GM12875 (cell line): ENCODE measurements at regions not wholly inside any gene's neighbourhood (a gene's known extent, or its start where the extent isn't known, plus 50 kb on each side); places are given as distances from the start of the nearest gene placed in this dataset.

ENCODE experiments used
- H3K4me3 ChIP-seq: one replicate; pipeline ENCODE4 v1.5.1; 2011; ENCODE audit warnings: low read depth, low read length, control low read depth
- TF ChIP-seq, protein P1 (sequence below): IDR thresholded peaks from 2 replicates; pipeline ENCODE4 v1.5.1; 2011; ENCODE audit warnings: low read depth, mild to moderate bottlenecking, control low read depth, inconsistent platforms, low read length, moderate library complexity, borderline replicate concordance; ENCODE audit not compliant: insufficient read depth

DNA sequence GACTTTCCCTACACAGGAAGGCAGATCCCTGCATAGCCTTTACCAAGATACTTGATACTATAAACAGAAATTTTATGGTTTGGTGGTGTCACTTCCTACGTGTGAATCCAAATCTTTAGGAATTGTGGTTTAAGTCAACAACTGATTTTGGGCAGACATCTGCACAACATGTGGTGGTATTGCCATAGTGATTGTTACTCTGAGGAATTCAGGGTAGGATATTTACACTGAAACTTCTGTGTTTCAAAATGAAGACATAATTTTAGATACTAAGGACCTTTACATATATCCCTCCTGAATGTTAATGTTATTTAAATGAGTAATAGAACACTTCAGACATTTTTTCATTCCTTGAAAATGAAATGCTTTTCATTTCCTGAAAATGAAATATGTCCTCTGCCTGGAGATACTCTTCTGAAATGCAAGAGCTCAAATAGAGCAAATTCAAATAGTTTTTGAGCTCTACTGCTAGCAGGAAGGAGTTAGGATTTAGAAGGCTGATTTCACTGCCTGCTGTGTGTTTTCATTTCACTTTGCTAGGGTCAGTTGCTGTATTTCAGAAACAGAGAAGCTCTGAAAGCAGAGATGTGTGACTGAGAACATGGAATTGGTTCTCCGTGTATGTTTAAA lies 77.2 kb downstream of the MDH1 start:
- H3K4me3 ChIP-seq, result no peak overlapping the region

GRCh38 chr2:63667132-63667700 lies 78.5 kb downstream of the MDH1 start:
- TF ChIP-seq, protein P1, sequence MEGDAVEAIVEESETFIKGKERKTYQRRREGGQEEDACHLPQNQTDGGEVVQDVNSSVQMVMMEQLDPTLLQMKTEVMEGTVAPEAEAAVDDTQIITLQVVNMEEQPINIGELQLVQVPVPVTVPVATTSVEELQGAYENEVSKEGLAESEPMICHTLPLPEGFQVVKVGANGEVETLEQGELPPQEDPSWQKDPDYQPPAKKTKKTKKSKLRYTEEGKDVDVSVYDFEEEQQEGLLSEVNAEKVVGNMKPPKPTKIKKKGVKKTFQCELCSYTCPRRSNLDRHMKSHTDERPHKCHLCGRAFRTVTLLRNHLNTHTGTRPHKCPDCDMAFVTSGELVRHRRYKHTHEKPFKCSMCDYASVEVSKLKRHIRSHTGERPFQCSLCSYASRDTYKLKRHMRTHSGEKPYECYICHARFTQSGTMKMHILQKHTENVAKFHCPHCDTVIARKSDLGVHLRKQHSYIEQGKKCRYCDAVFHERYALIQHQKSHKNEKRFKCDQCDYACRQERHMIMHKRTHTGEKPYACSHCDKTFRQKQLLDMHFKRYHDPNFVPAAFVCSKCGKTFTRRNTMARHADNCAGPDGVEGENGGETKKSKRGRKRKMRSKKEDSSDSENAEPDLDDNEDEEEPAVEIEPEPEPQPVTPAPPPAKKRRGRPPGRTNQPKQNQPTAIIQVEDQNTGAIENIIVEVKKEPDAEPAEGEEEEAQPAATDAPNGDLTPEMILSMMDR, result no peak
- H3K4me3 ChIP-seq, result no peak overlapping the region

More for the DNA sequence above, 77.2 kb downstream of the MDH1 start:
- TF ChIP-seq, protein P1, result no peak

- no peak overlapping the region for H3K4me3 ChIP-seq
- TF ChIP-seq, protein P1, result no peak
Measured at GRCh38 chr2:63668000-63668399, 79.2 kb downstream of the MDH1 start.

DNA sequence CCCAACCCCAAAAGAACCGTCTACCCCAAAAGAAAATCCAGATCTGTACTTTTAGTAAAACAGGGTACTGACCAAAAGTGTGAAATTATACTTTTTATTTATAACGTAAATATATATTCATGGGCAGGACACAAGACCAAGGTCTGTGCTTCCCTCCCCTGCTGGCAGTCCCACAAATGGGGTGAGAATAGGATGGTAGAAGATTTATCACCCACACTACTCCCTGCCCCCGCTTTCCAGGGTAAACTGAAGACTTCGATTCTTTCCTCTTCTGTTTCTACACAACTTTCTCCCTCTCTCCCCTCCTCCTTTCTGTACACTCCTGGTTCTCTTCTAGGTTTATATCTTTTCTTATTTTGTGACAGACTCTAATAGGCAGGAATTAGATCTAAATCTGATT lies 79.7 kb downstream of the MDH1 start:
- no peak overlapping the region for H3K4me3 ChIP-seq
- TF ChIP-seq, protein P1, result no peak

DNA sequence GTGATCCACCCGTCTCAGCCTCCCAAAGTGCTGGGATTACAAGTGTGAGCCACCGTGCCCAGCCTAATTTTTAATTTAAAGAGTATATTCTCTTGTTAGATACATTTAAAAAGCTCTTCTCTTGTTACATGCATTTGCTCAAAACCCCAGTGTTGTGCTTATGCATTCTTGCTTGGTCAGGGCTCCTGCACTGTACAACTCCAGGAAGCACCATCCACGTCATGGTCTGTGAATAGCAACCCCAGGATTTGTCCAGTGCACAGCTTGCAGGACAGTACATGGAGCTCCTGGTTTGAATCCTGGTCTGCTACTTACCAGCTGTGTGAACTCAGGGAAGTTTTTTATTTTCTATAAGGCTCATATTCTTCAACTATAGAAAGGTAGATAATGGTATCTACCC lies 80.8 kb downstream of the MDH1 start:
- TF ChIP-seq, protein P1, result no peak
- H3K4me3 ChIP-seq, result no peak overlapping the region

- TF ChIP-seq, protein P1, result no peak
- H3K4me3 ChIP-seq, result no peak overlapping the region
Measured at GRCh38 chr2:63673865-63674533, 85.2 kb downstream of the MDH1 start.

DNA sequence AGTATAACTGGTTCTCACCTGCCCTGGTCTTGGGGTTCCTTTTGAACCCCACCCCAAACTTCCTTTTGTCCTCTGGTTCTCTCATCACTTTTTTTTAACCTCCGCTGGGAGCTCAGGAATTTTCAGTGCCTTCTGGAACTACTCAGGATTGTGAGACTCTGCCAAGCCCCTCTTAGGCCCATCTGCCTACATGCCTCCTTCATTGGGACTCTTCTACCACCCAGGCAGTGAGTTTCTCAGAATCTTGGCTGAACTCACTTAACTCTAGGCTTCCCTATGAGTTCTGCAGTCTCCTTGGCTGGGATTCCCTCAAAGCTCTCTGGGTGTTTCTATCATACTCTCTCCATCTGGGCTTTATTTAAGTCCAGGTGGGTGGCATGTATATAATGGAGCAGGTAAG lies 86.3 kb downstream of the MDH1 start:
- TF ChIP-seq, protein P1, result no peak
- no peak overlapping the region for H3K4me3 ChIP-seq
